PC-3 (cell line): ENCODE measurements at regions not wholly inside any gene's neighbourhood (a gene's known extent, or its start where the extent isn't known, plus 50 kb on each side); places are given as distances from the start of the nearest gene placed in this dataset.

Experiments
- ATAC-seq: fragments of 200-7000 bp; cut with Tn5 transposase; 2 replicates; pipeline ENCODE4 v1.9.1; 2020; ENCODE audit warnings: mild to moderate bottlenecking, moderate library complexity
- BruUV-seq: library from RNA; stranded (reverse); fragments of 400-500 nt; replicated peaks from 2 replicates; lab custom pipeline; 2021; lab: Mats Ljungman, UMichigan
- CTCF ChIA-PET: fragments of 300-600 bp; sonication (Branson Sonifier 250); formaldehyde crosslinking; loops from one replicate; lab custom pipeline; 2022; ENCODE audit warnings: antibody characterized with exemption; lab: Charles Lee
- POLR2A ChIA-PET: fragments of 300-600 bp; sonication (Branson Sonifier 250); formaldehyde crosslinking; loops from one replicate; lab custom pipeline; 2022; ENCODE audit warnings: antibody characterized with exemption; ENCODE audit not compliant: unreplicated experiment; lab: Charles Lee
- DNase-seq: peaks from one replicate; pipeline ENCODE4 v3.0.0-alpha.2; 2015
- H2AFZ ChIP-seq: fragments of 300-600 bp; sonication (generic); 2 replicates; pipeline ENCODE4 v1.6.0; 2016; ENCODE audit warnings: antibody characterized with exemption, low read length
- H3F3A ChIP-seq: fragments of 300-600 bp; sonication (generic); one replicate; pipeline ENCODE4 v1.6.0; 2017; ENCODE audit warnings: antibody characterized with exemption, low read length, control low read depth, mild to moderate bottlenecking; ENCODE audit not compliant: unreplicated experiment
- H3K27ac ChIP-seq: fragments of 300-600 bp; sonication (generic); 2 replicates; pipeline ENCODE4 v1.5.1; 2016; ENCODE audit warnings: mild to moderate bottlenecking, low read length
- H3K27me3 ChIP-seq: fragments of 300-600 bp; sonication (generic); 2 replicates; pipeline ENCODE4 v1.6.1; 2016; ENCODE audit warnings: low read length, mixed read lengths
- H3K36me3 ChIP-seq: fragments of 300-600 bp; sonication (generic); 2 replicates; pipeline ENCODE4 v1.6.1; 2016; ENCODE audit warnings: low read depth, mixed run types, low read length, mixed read lengths
- H3K4me1 ChIP-seq: fragments of 300-600 bp; sonication (generic); 2 replicates; pipeline ENCODE4 v1.5.1; 2016; ENCODE audit warnings: low read length; ENCODE audit not compliant: insufficient read depth
- H3K4me2 ChIP-seq: fragments of 300-600 bp; sonication (generic); 2 replicates; pipeline ENCODE4 v1.6.0; 2016; ENCODE audit warnings: low read length
- H3K4me3 ChIP-seq: fragments of 300-600 bp; sonication (generic); 2 replicates; pipeline ENCODE4 v1.5.1; 2016; ENCODE audit warnings: mild to moderate bottlenecking, low read length, mixed read lengths
- H3K79me2 ChIP-seq: fragments of 300-600 bp; sonication (generic); 2 replicates; pipeline ENCODE4 v1.6.1; 2017; ENCODE audit warnings: low read length, mixed read lengths
- H3K9ac ChIP-seq: fragments of 300-600 bp; sonication (generic); 2 replicates; pipeline ENCODE4 v1.6.0; 2016; ENCODE audit warnings: mild to moderate bottlenecking, low read length
- H3K9me2 ChIP-seq: fragments of 300-600 bp; sonication (generic); replicated peaks from 2 replicates; pipeline ENCODE4 v1.6.1; 2016; ENCODE audit warnings: mixed run types, low read length, mixed read lengths
- H3K9me3 ChIP-seq: fragments of 300-600 bp; sonication (generic); 2 replicates; pipeline ENCODE4 v1.6.1; 2016; ENCODE audit warnings: low read length, mixed read lengths
- H4K20me1 ChIP-seq: fragments of 300-600 bp; sonication (generic); 2 replicates; pipeline ENCODE4 v1.6.1; 2016; ENCODE audit warnings: low read length, mixed read lengths
- CTCF ChIP-seq: fragments of 300-600 bp; sonication (generic); conservative IDR thresholded peaks from 2 replicates; pipeline ENCODE4 v1.5.1; 2017; ENCODE audit warnings: antibody characterized with exemption, low read depth, mild to moderate bottlenecking, low read length
- EZH2 ChIP-seq: fragments of 300-600 bp; sonication (generic); IDR thresholded peaks from one replicate; pipeline ENCODE4 v1.6.1; 2017; ENCODE audit warnings: antibody characterized with exemption, mild to moderate bottlenecking, low read length; ENCODE audit not compliant: unreplicated experiment
- EZH2phosphoT487 ChIP-seq: fragments of 300-600 bp; sonication (generic); IDR thresholded peaks from 2 replicates; pipeline ENCODE4 v1.6.1; 2018; ENCODE audit warnings: mild to moderate bottlenecking, antibody characterized with exemption, low read length, borderline replicate concordance
- intact Hi-C: fragments of 100-400 bp; cut with micrococcal nuclease; formaldehyde crosslinking; loops from 2 replicates; pipeline ENCODE4 v1.9.0; 2023

DNA sequence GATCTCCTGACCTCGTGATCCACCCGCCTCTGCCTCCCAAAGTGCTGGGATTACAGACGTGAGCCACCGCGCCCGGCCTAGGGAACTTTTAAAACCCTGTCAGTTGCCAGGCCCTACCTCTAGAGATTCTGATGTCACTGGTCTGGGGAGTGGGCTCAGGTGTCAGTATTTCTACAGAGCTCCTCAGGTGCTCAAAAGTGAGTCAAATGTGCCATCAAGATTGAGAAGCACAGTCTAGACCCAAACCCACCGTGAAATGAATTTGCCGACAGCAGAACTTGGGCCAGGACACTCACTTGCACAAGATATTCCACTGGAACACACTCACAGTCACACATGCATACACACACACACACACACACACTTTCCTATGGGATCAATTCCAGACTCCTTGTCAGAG is 215.5 kb downstream of the RRAGC start:
- ChIA-PET POLR2A (no interaction called here), CTCF (no interaction called here)
- Histone ChIP-seq H3K4me3 (no peak overlapping the region), H3K79me2 (no peaks in the 10 kb centered on the region), H3K4me1 (no peaks in the 10 kb centered on the region), H3F3A (no peaks in the 10 kb centered on the region), H3K9me2 (no peaks in the 10 kb centered on the region), H3K4me2 (no peak overlapping the region), H3K9ac (no peak overlapping the region), H3K27me3 (peaks cover 9% of the 10 kb centered on the region; the same call in 1 of the 2 replicates), H3K36me3 (no peaks in the 10 kb centered on the region), H2AFZ (no peak overlapping the region), H3K27ac (no peak overlapping the region), H4K20me1 (no peaks in the 10 kb centered on the region), H3K9me3 (no peaks in the 10 kb centered on the region)
- no TSS peak for BruUV-seq
- TF ChIP-seq EZH2 (no peak), CTCF (no peak), EZH2phosphoT487 (no peak)
- intact Hi-C loops: no loop called here
- DNase-seq: no peak
- ATAC-seq: no peak

DNA sequence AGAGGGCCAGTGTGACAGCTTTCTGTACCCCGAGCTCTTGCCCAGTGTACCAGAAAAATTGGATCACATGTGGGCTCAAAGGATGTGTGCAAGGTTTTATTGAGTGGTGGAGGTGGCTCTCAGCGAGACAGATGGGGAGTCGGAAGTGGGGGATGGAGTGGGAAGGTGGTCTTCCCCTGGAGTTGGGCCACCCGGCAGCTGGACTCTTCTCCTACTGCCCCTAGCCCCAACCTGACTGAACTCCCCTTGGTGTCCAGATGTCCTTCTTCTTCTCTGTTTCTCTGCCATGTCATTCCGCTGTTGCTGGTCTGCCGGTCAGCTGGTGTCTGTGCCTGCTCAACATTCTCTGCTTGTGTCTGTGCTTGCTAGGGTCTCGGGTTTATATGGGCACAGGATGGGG is 217.9 kb downstream of the RRAGC start:
- no peak overlapping the region for H3K4me2 ChIP-seq
- H3K36me3 ChIP-seq: no peaks in the 10 kb centered on the region
- ATAC-seq (no peak), DNase-seq (no peak)
- no peaks in the 10 kb centered on the region for H3K79me2 ChIP-seq
- ChIA-PET CTCF (no interaction called here), POLR2A (no interaction called here)
- H3K9me3 ChIP-seq: no peaks in the 10 kb centered on the region
- no peak overlapping the region for H3K9ac ChIP-seq
- H3K27ac ChIP-seq: no peak overlapping the region
- intact Hi-C loops: no loop called here
- no peaks in the 10 kb centered on the region for H3K9me2 ChIP-seq
- no TSS peak for BruUV-seq
- TF ChIP-seq EZH2phosphoT487 (no peak), EZH2 (no peak), CTCF (no peak)
- peaks cover 31% of the 10 kb centered on the region for H3K27me3 ChIP-seq
- H4K20me1 ChIP-seq: no peaks in the 10 kb centered on the region
- no peaks in the 10 kb centered on the region for H3F3A ChIP-seq
- H2AFZ ChIP-seq: no peak overlapping the region
- no peak overlapping the region for H3K4me3 ChIP-seq
- H3K4me1 ChIP-seq: no peaks in the 10 kb centered on the region

DNA sequence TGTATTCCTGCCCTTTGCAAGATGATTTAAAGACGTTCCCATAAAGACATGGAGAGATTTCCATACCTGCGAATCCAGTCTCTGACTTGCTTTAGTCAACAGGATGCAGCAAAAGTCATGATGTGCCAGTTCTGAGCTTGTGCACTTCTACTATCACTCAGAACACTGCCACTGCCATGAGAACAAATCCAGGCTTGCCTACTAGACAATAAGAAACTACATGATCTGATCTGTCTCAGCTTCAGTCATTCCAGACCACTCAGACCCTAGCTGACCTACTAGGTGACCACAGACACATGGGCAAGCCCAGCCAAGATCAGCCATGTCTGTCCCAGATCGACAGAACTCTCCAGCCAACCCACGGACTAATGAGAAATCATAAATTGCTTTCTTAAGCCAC is 219.2 kb downstream of the RRAGC start:
- Histone ChIP-seq H3K79me2 (no peaks in the 10 kb centered on the region), H3K9me3 (no peaks in the 10 kb centered on the region), H3K9ac (no peak overlapping the region), H3K36me3 (no peaks in the 10 kb centered on the region), H3K4me2 (no peak overlapping the region), H4K20me1 (no peaks in the 10 kb centered on the region), H3F3A (no peaks in the 10 kb centered on the region), H3K27ac (no peak overlapping the region), H3K4me1 (no peaks in the 10 kb centered on the region), H2AFZ (no peak overlapping the region), H3K9me2 (no peaks in the 10 kb centered on the region), H3K4me3 (no peak overlapping the region), H3K27me3 (peaks cover 44% of the 10 kb centered on the region)
- DNase-seq (no peak), ATAC-seq (no peak)
- ChIA-PET POLR2A (no interaction called here), CTCF (no interaction called here)
- intact Hi-C loops: no loop called here
- no peak for TF ChIP-seq EZH2
- TF ChIP-seq EZH2phosphoT487: no peak
- no peak for TF ChIP-seq CTCF
- BruUV-seq: no TSS peak
